CD14-positive monocyte (primary cell): ENCODE measurements at regions not wholly inside any gene's neighbourhood (a gene's known extent, or its start where the extent isn't known, plus 50 kb on each side); places are given as distances from the start of the nearest gene placed in this dataset.

Experiments used
- DNase-seq, 3 donors: peaks; one replicate each; pipeline ENCODE4 v3.0.0-alpha.2; 2011 to 2022
- H2AFZ ChIP-seq: 2 replicates; pipeline ENCODE4 v1.6.0; 2012; ENCODE audit warnings: mild to moderate bottlenecking, low read depth, low read length, inconsistent platforms; ENCODE audit not compliant: insufficient read depth, poor library complexity, severe bottlenecking
- H3K27ac ChIP-seq, 2 donors: 1 replicate in 1 of 2; 2 replicates in 1 of 2; pipeline ENCODE4 v1.5.1; 2012 to 2013; ENCODE audit warnings: low read length in 2 of 2, control low read depth in 1 of 2, inconsistent platforms in 1 of 2, low read depth in 1 of 2, mild to moderate bottlenecking in 1 of 2
- H3K27me3 ChIP-seq, 2 donors: one replicate each; pipeline versions ENCODE4 v1.6.0 to v1.6.1; 2011 to 2013; ENCODE audit warnings: low read length in 2 of 2; ENCODE audit not compliant: control insufficient read depth in 2 of 2, insufficient read depth in 2 of 2
- H3K36me3 ChIP-seq, 2 donors: replicated peaks in 1 of 2; 1 replicate in 1 of 2; 2 replicates in 1 of 2; pipeline versions ENCODE4 v1.5.1 to v1.6.1; 2012 to 2013; ENCODE audit warnings: low read length in 2 of 2, control low read depth in 1 of 2, inconsistent platforms in 1 of 2, mild to moderate bottlenecking in 1 of 2; ENCODE audit not compliant: insufficient read depth in 2 of 2, control insufficient read depth in 1 of 2
- H3K4me1 ChIP-seq, 2 donors: 1 replicate in 1 of 2; 2 replicates in 1 of 2; pipeline versions ENCODE4 v1.5.1 to v1.6.1; 2012 to 2013; ENCODE audit warnings: low read length in 2 of 2, control low read depth in 1 of 2, inconsistent platforms in 1 of 2, mild to moderate bottlenecking in 1 of 2, moderate library complexity in 1 of 2; ENCODE audit not compliant: insufficient read depth in 2 of 2, control insufficient read depth in 1 of 2
- H3K4me2 ChIP-seq: replicated peaks from 2 replicates; pipeline ENCODE3; 2012; ENCODE audit warnings: low read length, moderate library complexity, mild to moderate bottlenecking; ENCODE audit not compliant: poor library complexity, severe bottlenecking; ENCODE audit errors: extremely low read depth
- H3K4me3 ChIP-seq, 3 experiments: fragments of 200-600 bp in 1 of 3; sonication (generic) in 1 of 3; replicated peaks in 1 of 3; 1 replicate in 2 of 3; 2 replicates in 1 of 3; pipeline ENCODE4 v1.5.1; 2011 to 2013; ENCODE audit warnings: low read length in 3 of 3, mild to moderate bottlenecking in 3 of 3, control low read depth in 2 of 3, low read depth in 2 of 3, inconsistent platforms in 1 of 3, moderate library complexity in 1 of 3
- H3K79me2 ChIP-seq: 2 replicates; pipeline ENCODE4 v1.6.0; 2012; ENCODE audit warnings: mild to moderate bottlenecking, control low read depth, inconsistent platforms, low read length, moderate library complexity; ENCODE audit not compliant: insufficient read depth
- H3K9ac ChIP-seq: 2 replicates; pipeline ENCODE4 v1.6.0; 2017; ENCODE audit warnings: low read length, mild to moderate bottlenecking; ENCODE audit not compliant: insufficient read depth, poor library complexity, severe bottlenecking
- H3K9me3 ChIP-seq, 2 donors: replicated peaks in 1 of 2; 1 replicate in 1 of 2; 2 replicates in 1 of 2; pipeline versions ENCODE4 v1.5.1 to v1.6.1; 2012 to 2013; ENCODE audit warnings: low read length in 2 of 2, control low read depth in 1 of 2; ENCODE audit not compliant: control insufficient read depth in 1 of 2, insufficient read depth in 1 of 2
- H4K20me1 ChIP-seq: 2 replicates; pipeline ENCODE4 v1.6.0; 2012; ENCODE audit warnings: mild to moderate bottlenecking, low read length, control low read depth, moderate library complexity; ENCODE audit not compliant: insufficient read depth
- H3K27ac Mint-ChIP-seq, 7 donors: one replicate each; pipeline ENCODE4 v1.8.0; 2020; ENCODE audit warnings: mild to moderate bottlenecking in 7 of 7, mixed read lengths in 7 of 7, moderate library complexity in 6 of 7, inconsistent platforms in 2 of 7
- H3K27me3 Mint-ChIP-seq, 3 donors: one replicate each; pipeline ENCODE4 v1.8.0; 2021 to 2022; ENCODE audit warnings: low read depth in 3 of 3, mild to moderate bottlenecking in 3 of 3, mixed read lengths in 3 of 3, moderate library complexity in 3 of 3, inconsistent platforms in 1 of 3
- H3K36me3 Mint-ChIP-seq, 2 donors: one replicate each; pipeline ENCODE4 v1.8.0; 2020; ENCODE audit warnings: mixed read lengths in 2 of 2, inconsistent platforms in 1 of 2, mild to moderate bottlenecking in 1 of 2
- H3K4me1 Mint-ChIP-seq: one replicate; pipeline ENCODE4 v1.8.0; 2020; ENCODE audit warnings: mild to moderate bottlenecking, mixed read lengths
- H3K4me3 Mint-ChIP-seq, 2 donors: one replicate each; pipeline ENCODE4 v1.8.0; 2020; ENCODE audit warnings: mild to moderate bottlenecking in 2 of 2, mixed read lengths in 2 of 2, moderate library complexity in 1 of 2
- H3K9me3 Mint-ChIP-seq, 7 donors: one replicate each; pipeline ENCODE4 v1.8.0; 2020 to 2022; ENCODE audit warnings: mixed read lengths in 7 of 7, mild to moderate bottlenecking in 6 of 7, moderate library complexity in 6 of 7, inconsistent platforms in 2 of 7
- WGBS: methylation state at CpG from one replicate; pipeline ENCODE4 v1.1.5; 2013; ENCODE audit warnings: missing lambda C conversion rate; ENCODE audit not compliant: insufficient coverage; 5-methylcytosine and 5-hydroxymethylcytosine counted together
- intact Hi-C, 2 donors: fragments of 100-400 bp; cut with micrococcal nuclease; formaldehyde crosslinking; loops; one replicate each; pipeline versions ENCODE4 v1.15.0 to v1.15.1; 2023
- TF ChIP-seq, protein P1 (sequence below): fragments of 200-600 bp; IDR thresholded peaks from one replicate; pipeline ENCODE4 v1.8.0; 2022; ENCODE audit warnings: antibody characterized with exemption, mild to moderate bottlenecking

GRCh38 chr1:199723250-199723956 is 304.1 kb upstream of the NR5A2 start:
- no peak overlapping the region for H3K27ac ChIP-seq
- H3K27me3 ChIP-seq: no peaks in the 10 kb centered on the region
- intact Hi-C loops: no loop called here
- Mint-ChIP-seq H3K9me3 (peaks cover 0 to 2% (median 0%) of the 10 kb centered on the region in 7 donors), H3K27ac (no peak overlapping the region), H3K4me1 (peaks cover 2% of the 10 kb centered on the region), H3K36me3 (no peaks in the 10 kb centered on the region), H3K4me3 (no peak overlapping the region), H3K27me3 (peaks cover 2 to 4% (median 2%) of the 10 kb centered on the region in 3 donors)
- H3K9me3 ChIP-seq: no peaks in the 10 kb centered on the region
- no CpG with 5 or more reads among the region's 4 CpGs for WGBS
- H4K20me1 ChIP-seq: no peaks in the 10 kb centered on the region
- H3K4me2 ChIP-seq: no peak overlapping the region
- H3K9ac ChIP-seq: no peak overlapping the region
- TF ChIP-seq, protein P1, sequence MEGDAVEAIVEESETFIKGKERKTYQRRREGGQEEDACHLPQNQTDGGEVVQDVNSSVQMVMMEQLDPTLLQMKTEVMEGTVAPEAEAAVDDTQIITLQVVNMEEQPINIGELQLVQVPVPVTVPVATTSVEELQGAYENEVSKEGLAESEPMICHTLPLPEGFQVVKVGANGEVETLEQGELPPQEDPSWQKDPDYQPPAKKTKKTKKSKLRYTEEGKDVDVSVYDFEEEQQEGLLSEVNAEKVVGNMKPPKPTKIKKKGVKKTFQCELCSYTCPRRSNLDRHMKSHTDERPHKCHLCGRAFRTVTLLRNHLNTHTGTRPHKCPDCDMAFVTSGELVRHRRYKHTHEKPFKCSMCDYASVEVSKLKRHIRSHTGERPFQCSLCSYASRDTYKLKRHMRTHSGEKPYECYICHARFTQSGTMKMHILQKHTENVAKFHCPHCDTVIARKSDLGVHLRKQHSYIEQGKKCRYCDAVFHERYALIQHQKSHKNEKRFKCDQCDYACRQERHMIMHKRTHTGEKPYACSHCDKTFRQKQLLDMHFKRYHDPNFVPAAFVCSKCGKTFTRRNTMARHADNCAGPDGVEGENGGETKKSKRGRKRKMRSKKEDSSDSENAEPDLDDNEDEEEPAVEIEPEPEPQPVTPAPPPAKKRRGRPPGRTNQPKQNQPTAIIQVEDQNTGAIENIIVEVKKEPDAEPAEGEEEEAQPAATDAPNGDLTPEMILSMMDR: no peak
- no peaks in the 10 kb centered on the region for H3K79me2 ChIP-seq
- no peaks in the 10 kb centered on the region for H3K4me1 ChIP-seq
- no peak for DNase-seq
- H2AFZ ChIP-seq: no peak overlapping the region
- no peak overlapping the region for H3K4me3 ChIP-seq
- no peaks in the 10 kb centered on the region for H3K36me3 ChIP-seq

GRCh38 chr1:199724049-199724448 is 303.5 kb upstream of the NR5A2 start:
- Histone ChIP-seq H3K36me3 (no peaks in the 10 kb centered on the region), H3K9ac (no peak overlapping the region), H4K20me1 (no peaks in the 10 kb centered on the region), H3K27ac (no peak overlapping the region), H2AFZ (no peak overlapping the region), H3K4me3 (no peak overlapping the region), H3K4me2 (no peak overlapping the region), H3K9me3 (no peaks in the 10 kb centered on the region), H3K27me3 (no peaks in the 10 kb centered on the region), H3K79me2 (no peaks in the 10 kb centered on the region), H3K4me1 (no peaks in the 10 kb centered on the region)
- Mint-ChIP-seq H3K27ac (no peak overlapping the region), H3K27me3 (peaks cover 2 to 4% (median 2%) of the 10 kb centered on the region in 3 donors), H3K4me1 (peaks cover 2% of the 10 kb centered on the region), H3K9me3 (peaks cover 0 to 2% (median 0%) of the 10 kb centered on the region in 7 donors), H3K4me3 (no peak overlapping the region), H3K36me3 (no peaks in the 10 kb centered on the region)
- no CpG with 5 or more reads among the region's 1 CpG for WGBS
- no peak for DNase-seq
- intact Hi-C loops: no loop called here
- TF ChIP-seq, protein P1: no peak
